Spleen (tissue), 7 donors: ENCODE measurements at regions not wholly inside any gene's neighbourhood (a gene's known extent, or its start where the extent isn't known, plus 50 kb on each side); places are given as distances from the start of the nearest gene placed in this dataset.

Experiments used
- POLR2A ChIP-seq, 3 donors: fragments of 450-650 bp; IDR thresholded peaks; one replicate each; pipeline ENCODE4 v1.5.1; 2017; ENCODE audit warnings: antibody characterized with exemption in 3 of 3, mild to moderate bottlenecking in 1 of 3
- TF ChIP-seq, protein P1 (sequence below), 11 experiments: fragments of 200-600 bp in 7 of 11; fragments of 450-650 bp in 4 of 11; sonication (generic) in 4 of 11; IDR thresholded peaks in 8 of 11; conservative IDR thresholded peaks in 3 of 11; 1 replicate in 7 of 11; 2 replicates in 4 of 11; pipeline versions ENCODE4 v1.4.0 to v1.8.0; 2016 to 2021; ENCODE audit warnings: antibody characterized with exemption in 11 of 11, inconsistent platforms in 4 of 11, mild to moderate bottlenecking in 1 of 11
- donor health status: DM: no; HTN: no; CAD: no; lungs with moderate emphysema.
- donor health status: DM: no; HTN: no; CAD: no.
- donor health status: DM: no; HTN: no; CAD: no.

DNA sequence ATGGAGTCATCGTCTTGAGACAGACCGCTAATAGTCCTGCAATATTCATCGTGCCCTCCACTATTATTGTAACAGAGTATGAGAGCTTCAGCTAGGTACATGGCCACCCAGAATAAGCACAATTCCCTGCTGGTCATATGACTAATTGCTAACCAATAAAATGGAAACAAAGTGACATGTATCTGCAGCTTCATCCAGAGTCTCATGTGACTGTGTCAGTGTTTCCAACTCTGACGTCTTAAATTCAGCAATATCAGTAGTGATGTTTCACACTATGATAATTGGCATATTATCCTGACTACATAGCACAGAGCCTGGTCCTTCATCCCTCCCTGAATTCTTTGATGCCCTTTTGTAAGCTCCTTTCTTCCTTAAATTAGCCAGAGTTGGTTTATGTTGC lies 167.4 kb downstream of the RPS29 start:
- TF ChIP-seq, protein P1, sequence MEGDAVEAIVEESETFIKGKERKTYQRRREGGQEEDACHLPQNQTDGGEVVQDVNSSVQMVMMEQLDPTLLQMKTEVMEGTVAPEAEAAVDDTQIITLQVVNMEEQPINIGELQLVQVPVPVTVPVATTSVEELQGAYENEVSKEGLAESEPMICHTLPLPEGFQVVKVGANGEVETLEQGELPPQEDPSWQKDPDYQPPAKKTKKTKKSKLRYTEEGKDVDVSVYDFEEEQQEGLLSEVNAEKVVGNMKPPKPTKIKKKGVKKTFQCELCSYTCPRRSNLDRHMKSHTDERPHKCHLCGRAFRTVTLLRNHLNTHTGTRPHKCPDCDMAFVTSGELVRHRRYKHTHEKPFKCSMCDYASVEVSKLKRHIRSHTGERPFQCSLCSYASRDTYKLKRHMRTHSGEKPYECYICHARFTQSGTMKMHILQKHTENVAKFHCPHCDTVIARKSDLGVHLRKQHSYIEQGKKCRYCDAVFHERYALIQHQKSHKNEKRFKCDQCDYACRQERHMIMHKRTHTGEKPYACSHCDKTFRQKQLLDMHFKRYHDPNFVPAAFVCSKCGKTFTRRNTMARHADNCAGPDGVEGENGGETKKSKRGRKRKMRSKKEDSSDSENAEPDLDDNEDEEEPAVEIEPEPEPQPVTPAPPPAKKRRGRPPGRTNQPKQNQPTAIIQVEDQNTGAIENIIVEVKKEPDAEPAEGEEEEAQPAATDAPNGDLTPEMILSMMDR (IDR thresholded peaks at IDR 0.05 in 8 of 11, conservative IDR thresholded peaks at IDR 0.05 in 3 of 11), result no peak
- TF ChIP-seq POLR2A (IDR thresholded peaks at IDR 0.05), result no peak
